Stromal cell of bone marrow (primary cell): ENCODE measurements at regions not wholly inside any gene's neighbourhood (a gene's known extent, or its start where the extent isn't known, plus 50 kb on each side); places are given as distances from the start of the nearest gene placed in this dataset.

Experiments
- DNase-seq: peaks from one replicate; pipeline ENCODE4 v3.0.0-alpha.2; 2012; ENCODE audit warnings: low read depth

GRCh38 chr1:199287206-199287605 lies 648.4 kb downstream of the PTPRC start:
- no peak for DNase-seq

GRCh38 chr1:199287647-199288046 lies 648.8 kb downstream of the PTPRC start:
- DNase-seq, result no peak

GRCh38 chr1:199290186-199290585 lies 651.3 kb downstream of the PTPRC start:
- no peak for DNase-seq

GRCh38 chr1:199291022-199291740 lies 652.3 kb downstream of the PTPRC start:
- no peak for DNase-seq

GRCh38 chr1:199292896-199293295 lies 654.1 kb downstream of the PTPRC start:
- no peak for DNase-seq

- DNase-seq, result no peak
Measured at GRCh38 chr1:199295107-199295506, 656.3 kb downstream of the PTPRC start.

- DNase-seq, result no peak
Measured at GRCh38 chr1:199297174-199297573, 658.3 kb downstream of the PTPRC start.

- DNase-seq, result no peak
Measured at GRCh38 chr1:199297887-199298286, 659.0 kb downstream of the PTPRC start.

- DNase-seq, result no peak
Measured at GRCh38 chr1:199298825-199299224, 660.0 kb downstream of the PTPRC start.

GRCh38 chr1:199301472-199302217 lies 662.8 kb downstream of the PTPRC start:
- no peak for DNase-seq

GRCh38 chr1:199302554-199302953 lies 663.7 kb downstream of the PTPRC start:
- DNase-seq, result peak; percentile 28

- no peak for DNase-seq
Measured at GRCh38 chr1:199303035-199303434, 664.2 kb downstream of the PTPRC start.

- DNase-seq, result no peak
Measured at GRCh38 chr1:199305053-199305452, 666.2 kb downstream of the PTPRC start.

- no peak for DNase-seq
Measured at GRCh38 chr1:199307496-199308264, 668.8 kb downstream of the PTPRC start.

GRCh38 chr1:199308349-199308846 lies 669.6 kb downstream of the PTPRC start:
- DNase-seq, result no peak

GRCh38 chr1:199310708-199311107 lies 671.9 kb downstream of the PTPRC start:
- DNase-seq, result no peak

- no peak for DNase-seq
Measured at GRCh38 chr1:199311478-199312262, 672.8 kb downstream of the PTPRC start.

GRCh38 chr1:199312626-199313025 lies 673.8 kb downstream of the PTPRC start:
- no peak for DNase-seq

- DNase-seq, result no peak
Measured at GRCh38 chr1:199313444-199313843, 674.6 kb downstream of the PTPRC start.

- DNase-seq, result no peak
Measured at GRCh38 chr1:199319341-199319740, 680.5 kb downstream of the PTPRC start.

GRCh38 chr1:199322278-199322677 lies 683.4 kb downstream of the PTPRC start:
- DNase-seq, result no peak

GRCh38 chr1:199333180-199333579 lies 694.3 kb upstream of the NR5A2 start:
- DNase-seq, result no peak
